Lower leg skin (tissue), 3 donors: ENCODE measurements at regions not wholly inside any gene's neighbourhood (a gene's known extent, or its start where the extent isn't known, plus 50 kb on each side); places are given as distances from the start of the nearest gene placed in this dataset.

Experiments used
- POLR2A ChIP-seq, 2 donors: fragments of 450-650 bp; IDR thresholded peaks; one replicate each; pipeline ENCODE4 v1.6.1; 2016 to 2017; ENCODE audit warnings: antibody characterized with exemption in 2 of 2, mild to moderate bottlenecking in 1 of 2, moderate library complexity in 1 of 2
- TF ChIP-seq, protein P1 (sequence below), 3 donors: fragments of 450-650 bp; IDR thresholded peaks; one replicate each; pipeline ENCODE4 v1.5.1; 2016; ENCODE audit warnings: antibody characterized with exemption in 3 of 3, mild to moderate bottlenecking in 3 of 3, moderate library complexity in 2 of 3

GRCh38 chr12:91841822-91842221, 303.8 kb downstream of the BTG1 start:
- TF ChIP-seq POLR2A (IDR thresholded peaks at IDR 0.05): no peak
- TF ChIP-seq, protein P1, sequence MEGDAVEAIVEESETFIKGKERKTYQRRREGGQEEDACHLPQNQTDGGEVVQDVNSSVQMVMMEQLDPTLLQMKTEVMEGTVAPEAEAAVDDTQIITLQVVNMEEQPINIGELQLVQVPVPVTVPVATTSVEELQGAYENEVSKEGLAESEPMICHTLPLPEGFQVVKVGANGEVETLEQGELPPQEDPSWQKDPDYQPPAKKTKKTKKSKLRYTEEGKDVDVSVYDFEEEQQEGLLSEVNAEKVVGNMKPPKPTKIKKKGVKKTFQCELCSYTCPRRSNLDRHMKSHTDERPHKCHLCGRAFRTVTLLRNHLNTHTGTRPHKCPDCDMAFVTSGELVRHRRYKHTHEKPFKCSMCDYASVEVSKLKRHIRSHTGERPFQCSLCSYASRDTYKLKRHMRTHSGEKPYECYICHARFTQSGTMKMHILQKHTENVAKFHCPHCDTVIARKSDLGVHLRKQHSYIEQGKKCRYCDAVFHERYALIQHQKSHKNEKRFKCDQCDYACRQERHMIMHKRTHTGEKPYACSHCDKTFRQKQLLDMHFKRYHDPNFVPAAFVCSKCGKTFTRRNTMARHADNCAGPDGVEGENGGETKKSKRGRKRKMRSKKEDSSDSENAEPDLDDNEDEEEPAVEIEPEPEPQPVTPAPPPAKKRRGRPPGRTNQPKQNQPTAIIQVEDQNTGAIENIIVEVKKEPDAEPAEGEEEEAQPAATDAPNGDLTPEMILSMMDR (IDR thresholded peaks at IDR 0.05): no peak
